HFFc6 (cell line): ENCODE measurements at regions not wholly inside any gene's neighbourhood (a gene's known extent, or its start where the extent isn't known, plus 50 kb on each side); places are given as distances from the start of the nearest gene placed in this dataset.

Experiments used
- DNase-seq: peaks from one replicate; pipeline ENCODE4 v3.0.0-alpha.2; 2018
- H3K27ac Mint-ChIP-seq: 2 replicates; pipeline ENCODE4 v1.8.0; 2020; ENCODE audit warnings: mild to moderate bottlenecking, mixed read lengths
- H3K27me3 Mint-ChIP-seq: 2 replicates; pipeline ENCODE4 v1.8.0; 2021; ENCODE audit warnings: mild to moderate bottlenecking, moderate library complexity, mixed read lengths; ENCODE audit not compliant: insufficient read depth
- H3K36me3 Mint-ChIP-seq: 2 replicates; pipeline ENCODE4 v1.8.0; 2021; ENCODE audit warnings: low read depth, mixed read lengths
- H3K4me1 Mint-ChIP-seq: 2 replicates; pipeline ENCODE4 v1.8.0; 2020; ENCODE audit warnings: low read depth, mixed read lengths
- H3K4me3 Mint-ChIP-seq: 2 replicates; pipeline ENCODE4 v1.8.0; 2020; ENCODE audit warnings: mild to moderate bottlenecking, moderate library complexity, mixed read lengths
- H3K9me3 Mint-ChIP-seq: 2 replicates; pipeline ENCODE4 v1.8.0; 2020; ENCODE audit warnings: mild to moderate bottlenecking, mixed read lengths
- CTCF ChIP-seq: fragments of 200-600 bp; sonication (generic); IDR thresholded peaks from 2 replicates; pipeline ENCODE4 v1.5.0; 2021; ENCODE audit warnings: antibody characterized with exemption, mild to moderate bottlenecking

- Mint-ChIP-seq H3K9me3 (no peaks in the 10 kb centered on the region), H3K36me3 (no peaks in the 10 kb centered on the region), H3K27ac (no peak overlapping the region), H3K4me3 (no peak overlapping the region), H3K4me1 (no peaks in the 10 kb centered on the region), H3K27me3 (no peaks in the 10 kb centered on the region)
- TF ChIP-seq CTCF, result no peak
- DNase-seq, result no peak
Observed at GRCh38 chr2:150219861-150220260, 267.6 kb downstream of the RND3 start.

- peaks cover 34% of the 10 kb centered on the region for H3K4me1 Mint-ChIP-seq
- no peak for DNase-seq
- H3K27me3 Mint-ChIP-seq, result no peaks in the 10 kb centered on the region; the same call in 1 of the 2 replicates
- H3K4me3 Mint-ChIP-seq, result no peak overlapping the region
- TF ChIP-seq CTCF, result no peak
- no peaks in the 10 kb centered on the region for H3K9me3 Mint-ChIP-seq
- no peak overlapping the region for H3K27ac Mint-ChIP-seq
- H3K36me3 Mint-ChIP-seq, result no peaks in the 10 kb centered on the region
Observed at GRCh38 chr2:150215041-150215440, 272.4 kb downstream of the RND3 start.

DNA sequence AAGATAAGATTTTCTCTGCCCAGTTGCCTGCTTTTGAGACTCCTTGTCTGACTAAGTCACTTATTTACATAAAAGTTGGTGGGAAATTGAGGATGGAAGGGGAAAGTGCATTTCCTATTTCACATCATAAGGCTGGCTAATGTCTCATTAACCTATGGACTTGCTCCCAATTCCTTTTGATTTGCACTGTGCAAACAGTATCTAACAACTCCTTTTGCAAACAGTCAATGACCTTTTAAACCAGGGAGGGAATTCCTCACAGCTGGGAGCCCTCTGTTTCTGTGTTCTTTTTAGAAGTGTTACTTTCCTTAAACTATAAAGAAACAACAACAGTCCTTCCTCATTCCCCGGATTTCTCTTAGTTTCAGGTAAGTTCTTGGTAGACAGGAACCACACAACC is 272.8 kb downstream of the RND3 start:
- no peak for DNase-seq
- TF ChIP-seq CTCF, result no peak
- Mint-ChIP-seq H3K27ac (no peak overlapping the region), H3K36me3 (no peaks in the 10 kb centered on the region), H3K4me3 (no peak overlapping the region), H3K4me1 (peaks cover 38% of the 10 kb centered on the region), H3K9me3 (no peaks in the 10 kb centered on the region), H3K27me3 (no peaks in the 10 kb centered on the region; the same call in 1 of the 2 replicates)

GRCh38 chr2:150212722-150213171 is 274.7 kb downstream of the RND3 start:
- 0 out of 2 replicates have a peak overlapping the region, but pooled peaks have one; percentile 0 for H3K4me3 Mint-ChIP-seq
- no peaks in the 10 kb centered on the region for H3K9me3 Mint-ChIP-seq
- peak overlapping the region; percentile 57 for H3K27ac Mint-ChIP-seq
- H3K36me3 Mint-ChIP-seq, result no peaks in the 10 kb centered on the region
- DNase-seq, result peak; percentile 38
- H3K27me3 Mint-ChIP-seq, result no peaks in the 10 kb centered on the region; the same call in 1 of the 2 replicates
- peaks cover 49% of the 10 kb centered on the region for H3K4me1 Mint-ChIP-seq
- no peak for TF ChIP-seq CTCF

- peak; percentile 57 for DNase-seq
- TF ChIP-seq CTCF, result no peak
- peak overlapping the region; percentile 43; the same call in 1 of the 2 replicates for H3K27ac Mint-ChIP-seq
- H3K4me1 Mint-ChIP-seq, result peaks cover 49% of the 10 kb centered on the region
- no peaks in the 10 kb centered on the region for H3K36me3 Mint-ChIP-seq
- H3K27me3 Mint-ChIP-seq, result no peaks in the 10 kb centered on the region; the same call in 1 of the 2 replicates
- no peaks in the 10 kb centered on the region for H3K9me3 Mint-ChIP-seq
- H3K4me3 Mint-ChIP-seq, result no peak overlapping the region
Observed at GRCh38 chr2:150211164-150211631, 276.3 kb downstream of the RND3 start.
